PC-3 (cell line): ENCODE measurements at regions not wholly inside any gene's neighbourhood (a gene's known extent, or its start where the extent isn't known, plus 50 kb on each side); places are given as distances from the start of the nearest gene placed in this dataset.

ENCODE experiments used
- CTCF ChIP-seq: fragments of 300-600 bp; sonication (generic); conservative IDR thresholded peaks from 2 replicates; pipeline ENCODE4 v1.5.1; 2017; ENCODE audit warnings: antibody characterized with exemption, low read depth, mild to moderate bottlenecking, low read length
- EZH2 ChIP-seq: fragments of 300-600 bp; sonication (generic); IDR thresholded peaks from one replicate; pipeline ENCODE4 v1.6.1; 2017; ENCODE audit warnings: antibody characterized with exemption, mild to moderate bottlenecking, low read length; ENCODE audit not compliant: unreplicated experiment
- EZH2phosphoT487 ChIP-seq: fragments of 300-600 bp; sonication (generic); IDR thresholded peaks from 2 replicates; pipeline ENCODE4 v1.6.1; 2018; ENCODE audit warnings: mild to moderate bottlenecking, antibody characterized with exemption, low read length, borderline replicate concordance

- TF ChIP-seq CTCF (no peak), EZH2 (no peak), EZH2phosphoT487 (no peak)
Observed at GRCh38 chr15:37628507-37628906, 305.9 kb upstream of the TMCO5A start.
